HUES64 (cell line): ENCODE measurements at regions not wholly inside any gene's neighbourhood (a gene's known extent, or its start where the extent isn't known, plus 50 kb on each side); places are given as distances from the start of the nearest gene placed in this dataset.

Experiments
- H3K27ac ChIP-seq: 2 replicates; pipeline ENCODE4 v1.7.0; 2013; ENCODE audit warnings: low read depth, low read length, inconsistent platforms
- H3K27me3 ChIP-seq: 2 replicates; pipeline ENCODE4 v1.6.1; 2013; ENCODE audit warnings: mild to moderate bottlenecking, low read length; ENCODE audit not compliant: insufficient read depth
- H3K36me3 ChIP-seq: 2 replicates; pipeline ENCODE4 v1.6.1; 2013; ENCODE audit warnings: mild to moderate bottlenecking, low read length; ENCODE audit not compliant: insufficient read depth
- H3K4me1 ChIP-seq: 2 replicates; pipeline ENCODE4 v1.6.1; 2013; ENCODE audit warnings: mild to moderate bottlenecking, low read length, moderate library complexity; ENCODE audit not compliant: insufficient read depth
- H3K4me3 ChIP-seq: 2 replicates; pipeline ENCODE4 v1.5.1; 2013; ENCODE audit warnings: mild to moderate bottlenecking, low read length, moderate library complexity
- H3K9ac ChIP-seq: 2 replicates; pipeline ENCODE4 v1.6.1; 2013; ENCODE audit warnings: mild to moderate bottlenecking, low read depth, low read length
- H3K9me3 ChIP-seq: 2 replicates; pipeline ENCODE4 v1.6.1; 2013; ENCODE audit warnings: low read depth, low read length; ENCODE audit not compliant: insufficient read depth
- WGBS: fragments of 150-250, 120-280 bp; methylation state at CpG from one replicate; pipeline ENCODE4 v1.1.7; 2013; ENCODE audit warnings: missing lambda C conversion rate; 5-methylcytosine and 5-hydroxymethylcytosine counted together

DNA sequence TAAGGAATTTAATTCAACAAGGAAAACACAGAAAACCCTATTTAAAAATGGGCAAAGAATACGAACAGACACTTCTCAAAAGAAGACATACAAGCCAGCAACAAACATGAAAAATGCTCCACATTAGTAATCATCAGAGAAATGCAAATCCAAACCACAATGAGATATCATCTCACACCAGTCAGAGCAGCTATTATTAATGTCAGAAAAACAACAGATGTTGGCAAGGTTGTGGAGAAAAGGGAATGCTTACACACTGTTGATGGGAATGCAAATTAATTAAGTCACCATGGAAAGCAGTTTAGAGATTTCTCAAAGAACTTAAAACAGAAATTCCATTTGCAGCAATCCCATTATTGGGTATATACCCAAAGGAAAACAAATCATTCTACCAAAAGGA lies 55.2 kb downstream of the GCC1 start:
- H3K4me1 ChIP-seq = peaks cover 8% of the 10 kb centered on the region; the same call in 1 of the 2 replicates
- no peak overlapping the region for H3K9ac ChIP-seq
- peaks cover 57% of the 10 kb centered on the region for H3K27me3 ChIP-seq
- H3K27ac ChIP-seq = no peak overlapping the region
- WGBS = 79% methylated on average over 1 of the region's 1 CpG
- H3K4me3 ChIP-seq = no peak overlapping the region
- peaks cover 4% of the 10 kb centered on the region; the same call in 1 of the 2 replicates for H3K9me3 ChIP-seq
- no peaks in the 10 kb centered on the region for H3K36me3 ChIP-seq

GRCh38 chr7:127527561-127527960 lies 57.8 kb downstream of the GCC1 start:
- 63% methylated on average over 4 of the region's 4 CpGs for WGBS
- no peaks in the 10 kb centered on the region for H3K36me3 ChIP-seq
- peaks cover 4% of the 10 kb centered on the region; the same call in 1 of the 2 replicates for H3K9me3 ChIP-seq
- no peak overlapping the region for H3K9ac ChIP-seq
- peaks cover 8% of the 10 kb centered on the region; the same call in 1 of the 2 replicates for H3K4me1 ChIP-seq
- H3K4me3 ChIP-seq = no peak overlapping the region
- H3K27me3 ChIP-seq = peaks cover 63% of the 10 kb centered on the region
- no peak overlapping the region for H3K27ac ChIP-seq

GRCh38 chr7:127525866-127526480 lies 59.4 kb downstream of the GCC1 start:
- Histone ChIP-seq H3K27me3 (peaks cover 63% of the 10 kb centered on the region), H3K27ac (no peak overlapping the region), H3K4me3 (no peak overlapping the region), H3K4me1 (peaks cover 8% of the 10 kb centered on the region; the same call in 1 of the 2 replicates), H3K9me3 (peaks cover 8% of the 10 kb centered on the region; the same call in 1 of the 2 replicates), H3K9ac (no peak overlapping the region), H3K36me3 (no peaks in the 10 kb centered on the region)
- WGBS = 35% methylated on average over 3 of the region's 5 CpGs

GRCh38 chr7:127516320-127516719 lies 69.1 kb downstream of the GCC1 start:
- Histone ChIP-seq H3K36me3 (no peaks in the 10 kb centered on the region), H3K4me3 (no peak overlapping the region), H3K27ac (no peak overlapping the region), H3K9me3 (no peaks in the 10 kb centered on the region), H3K9ac (no peak overlapping the region), H3K27me3 (peaks cover 25% of the 10 kb centered on the region), H3K4me1 (no peaks in the 10 kb centered on the region)
- 86% methylated on average over 2 of the region's 2 CpGs for WGBS

DNA sequence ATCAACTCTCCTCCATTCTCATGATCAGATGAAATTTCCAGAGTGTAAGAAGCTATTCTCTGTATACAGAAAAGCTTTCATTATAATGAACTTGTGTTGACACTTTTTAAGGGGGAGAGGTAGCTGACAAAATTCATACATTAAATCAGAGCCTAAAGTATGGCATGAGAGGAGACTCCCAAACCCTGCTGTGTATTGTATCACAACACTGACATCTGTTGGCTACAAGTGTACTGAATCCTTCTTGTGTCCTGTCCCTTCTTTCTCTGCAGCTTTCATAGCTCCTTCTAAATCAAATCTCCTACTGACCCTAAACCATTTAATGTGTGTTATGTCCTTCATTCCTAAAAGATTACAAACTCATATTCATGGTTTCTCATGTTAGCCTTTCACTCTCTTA lies 70.9 kb downstream of the GCC1 start:
- peaks cover 25% of the 10 kb centered on the region for H3K27me3 ChIP-seq
- no peaks in the 10 kb centered on the region for H3K36me3 ChIP-seq
- H3K4me3 ChIP-seq = no peak overlapping the region
- no peaks in the 10 kb centered on the region for H3K9me3 ChIP-seq
- H3K27ac ChIP-seq = no peak overlapping the region
- H3K9ac ChIP-seq = no peak overlapping the region
- no peaks in the 10 kb centered on the region for H3K4me1 ChIP-seq

GRCh38 chr7:127513311-127513710 lies 72.1 kb downstream of the GCC1 start:
- Histone ChIP-seq H3K27me3 (peaks cover 25% of the 10 kb centered on the region), H3K36me3 (no peaks in the 10 kb centered on the region), H3K9ac (no peak overlapping the region), H3K27ac (no peak overlapping the region), H3K4me3 (no peak overlapping the region), H3K9me3 (no peaks in the 10 kb centered on the region), H3K4me1 (no peaks in the 10 kb centered on the region)
- 95% methylated on average over 11 of the region's 11 CpGs for WGBS

- Histone ChIP-seq H3K36me3 (no peaks in the 10 kb centered on the region), H3K9ac (no peak overlapping the region), H3K27ac (no peak overlapping the region), H3K4me3 (no peak overlapping the region), H3K9me3 (no peaks in the 10 kb centered on the region), H3K4me1 (no peaks in the 10 kb centered on the region), H3K27me3 (peaks cover 21% of the 10 kb centered on the region)
- WGBS = 78% methylated on average over 6 of the region's 6 CpGs
Measured at GRCh38 chr7:127512663-127513062, 72.7 kb downstream of the GCC1 start.

DNA sequence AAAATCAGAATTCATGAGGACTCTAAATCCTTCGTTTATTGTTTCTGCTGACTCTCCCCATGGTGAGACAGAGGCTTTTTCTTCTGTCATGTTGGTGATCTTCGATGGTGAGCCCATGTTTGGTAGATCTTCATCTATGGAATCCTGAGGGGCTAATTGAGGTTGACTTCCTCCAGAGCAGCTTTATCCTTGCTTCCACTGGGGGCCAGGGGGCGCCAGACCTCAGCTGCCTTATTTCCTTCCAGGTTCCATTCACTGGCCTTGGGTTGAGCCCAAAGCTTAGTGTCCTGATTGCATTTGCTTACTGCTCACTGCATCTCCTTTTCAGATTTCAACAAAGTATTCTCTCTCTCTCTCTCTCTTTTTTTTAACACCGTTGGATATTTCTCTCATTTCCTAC lies 80.7 kb downstream of the GCC1 start:
- WGBS = 38% methylated on average over 4 of the region's 4 CpGs
- Histone ChIP-seq H3K27me3 (peaks cover 2% of the 10 kb centered on the region), H3K4me1 (no peaks in the 10 kb centered on the region), H3K27ac (no peak overlapping the region), H3K36me3 (no peaks in the 10 kb centered on the region), H3K4me3 (no peak overlapping the region), H3K9me3 (no peaks in the 10 kb centered on the region), H3K9ac (no peak overlapping the region)

GRCh38 chr7:127501817-127502216 lies 83.6 kb downstream of the GCC1 start:
- H3K27ac ChIP-seq = no peak overlapping the region
- H3K4me1 ChIP-seq = no peaks in the 10 kb centered on the region
- no peak overlapping the region for H3K4me3 ChIP-seq
- H3K9ac ChIP-seq = no peak overlapping the region
- peaks cover 13% of the 10 kb centered on the region for H3K27me3 ChIP-seq
- H3K36me3 ChIP-seq = no peaks in the 10 kb centered on the region
- no peaks in the 10 kb centered on the region for H3K9me3 ChIP-seq
- 95% methylated on average over 4 of the region's 4 CpGs for WGBS

DNA sequence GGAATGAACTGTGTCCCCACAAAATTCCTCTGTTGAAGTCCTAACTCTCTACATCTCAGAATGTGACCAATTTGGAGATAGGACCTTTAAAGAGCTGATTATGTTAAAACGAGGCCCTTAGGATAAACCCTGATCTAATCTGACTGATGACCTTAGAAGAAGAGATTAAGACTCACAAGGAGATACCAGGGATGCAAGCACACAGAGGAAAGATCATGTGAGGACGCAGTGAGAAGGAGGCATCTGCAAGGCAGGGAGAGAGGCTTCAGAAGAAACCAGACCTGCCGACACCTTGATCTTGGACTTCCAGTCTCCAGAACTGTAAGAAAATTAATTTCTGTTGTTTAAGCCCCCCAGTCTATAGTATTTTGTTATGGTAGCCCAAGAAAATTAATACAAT lies 94.9 kb upstream of the ZNF800 start:
- no peaks in the 10 kb centered on the region for H3K36me3 ChIP-seq
- H3K27me3 ChIP-seq = no peaks in the 10 kb centered on the region
- WGBS = 78% methylated on average over 3 of the region's 3 CpGs
- H3K4me1 ChIP-seq = no peaks in the 10 kb centered on the region
- H3K27ac ChIP-seq = no peak overlapping the region
- no peak overlapping the region for H3K4me3 ChIP-seq
- H3K9ac ChIP-seq = no peak overlapping the region
- no peaks in the 10 kb centered on the region for H3K9me3 ChIP-seq

DNA sequence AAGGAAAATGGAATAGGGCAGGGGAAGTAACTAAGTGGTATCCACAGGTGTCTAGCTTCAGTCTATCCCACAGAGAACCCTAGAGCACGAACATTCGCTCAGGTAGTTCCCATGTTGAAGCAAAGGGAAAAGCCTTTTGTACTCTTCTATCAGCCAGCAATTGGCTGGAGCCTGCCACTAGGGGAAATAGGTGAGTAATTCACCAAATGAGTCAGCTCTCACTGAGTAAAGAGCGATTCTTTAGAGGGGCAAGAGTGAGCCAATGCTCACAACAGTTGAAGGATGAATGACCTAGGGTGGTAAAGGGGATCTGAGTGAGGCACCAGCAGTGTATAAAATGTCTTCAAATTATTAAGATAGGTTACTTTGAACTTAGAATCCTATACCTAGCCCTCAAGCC lies 94.1 kb upstream of the ZNF800 start:
- no peak overlapping the region for H3K27ac ChIP-seq
- H3K4me3 ChIP-seq = no peak overlapping the region
- H3K27me3 ChIP-seq = no peaks in the 10 kb centered on the region
- no peaks in the 10 kb centered on the region for H3K4me1 ChIP-seq
- no peaks in the 10 kb centered on the region for H3K36me3 ChIP-seq
- WGBS = 55% methylated on average over 3 of the region's 3 CpGs
- no peak overlapping the region for H3K9ac ChIP-seq
- H3K9me3 ChIP-seq = no peaks in the 10 kb centered on the region

GRCh38 chr7:127485482-127485881 lies 93.0 kb upstream of the ZNF800 start:
- Histone ChIP-seq H3K9ac (no peak overlapping the region), H3K27me3 (no peaks in the 10 kb centered on the region), H3K27ac (no peak overlapping the region), H3K4me1 (no peaks in the 10 kb centered on the region), H3K36me3 (no peaks in the 10 kb centered on the region), H3K4me3 (no peak overlapping the region), H3K9me3 (no peaks in the 10 kb centered on the region)
